ENCODE measurements at regions not wholly inside any gene's neighbourhood (a gene's known extent, or its start where the extent isn't known, plus 50 kb on each side); places are given as distances from the start of the nearest gene placed in this dataset.

DNA sequence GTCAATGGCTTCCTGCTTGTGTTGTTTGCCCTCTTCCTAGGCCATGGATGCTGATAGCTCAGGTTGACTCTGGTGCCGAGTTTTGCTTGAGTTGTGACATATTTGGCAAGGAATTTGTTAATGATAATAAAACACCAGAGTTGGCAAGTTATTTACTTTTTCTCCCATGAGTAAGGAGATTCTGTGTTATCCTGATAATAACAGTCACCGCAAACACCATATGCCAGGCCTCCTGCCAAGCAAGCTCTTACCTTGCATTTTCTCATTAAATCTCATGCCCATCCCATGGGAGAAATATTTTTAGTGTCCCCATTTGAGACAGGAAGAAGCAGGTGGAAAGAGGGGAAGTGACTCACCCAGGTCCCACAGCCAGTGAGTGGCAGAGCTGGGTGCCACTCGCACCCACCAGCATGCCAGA lies 67.4 kb upstream of the CLCN4 start:
- H3K9me3 ChIP-seq = no peaks in the 10 kb centered on the region
- Mint-ChIP-seq H3K4me3 (ENCODE audit: unreplicated experiment) (no peak overlapping the region), H3K27me3 (ENCODE audit: insufficient read depth, unreplicated experiment) (no peaks in the 10 kb centered on the region), H3K36me3 (ENCODE audit: insufficient read depth, unreplicated experiment) (peaks cover 17% of the 10 kb centered on the region), H3K4me1 (ENCODE audit: low read depth, unreplicated experiment) (no peaks in the 10 kb centered on the region), H3K27ac (ENCODE audit: unreplicated experiment) (no peak overlapping the region), H3K9me3 (ENCODE audit: unreplicated experiment) (no peaks in the 10 kb centered on the region)
- no TSS peak for BruUV-seq (replicated peaks)
- TF ChIP-seq, protein P1, sequence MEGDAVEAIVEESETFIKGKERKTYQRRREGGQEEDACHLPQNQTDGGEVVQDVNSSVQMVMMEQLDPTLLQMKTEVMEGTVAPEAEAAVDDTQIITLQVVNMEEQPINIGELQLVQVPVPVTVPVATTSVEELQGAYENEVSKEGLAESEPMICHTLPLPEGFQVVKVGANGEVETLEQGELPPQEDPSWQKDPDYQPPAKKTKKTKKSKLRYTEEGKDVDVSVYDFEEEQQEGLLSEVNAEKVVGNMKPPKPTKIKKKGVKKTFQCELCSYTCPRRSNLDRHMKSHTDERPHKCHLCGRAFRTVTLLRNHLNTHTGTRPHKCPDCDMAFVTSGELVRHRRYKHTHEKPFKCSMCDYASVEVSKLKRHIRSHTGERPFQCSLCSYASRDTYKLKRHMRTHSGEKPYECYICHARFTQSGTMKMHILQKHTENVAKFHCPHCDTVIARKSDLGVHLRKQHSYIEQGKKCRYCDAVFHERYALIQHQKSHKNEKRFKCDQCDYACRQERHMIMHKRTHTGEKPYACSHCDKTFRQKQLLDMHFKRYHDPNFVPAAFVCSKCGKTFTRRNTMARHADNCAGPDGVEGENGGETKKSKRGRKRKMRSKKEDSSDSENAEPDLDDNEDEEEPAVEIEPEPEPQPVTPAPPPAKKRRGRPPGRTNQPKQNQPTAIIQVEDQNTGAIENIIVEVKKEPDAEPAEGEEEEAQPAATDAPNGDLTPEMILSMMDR (IDR thresholded peaks at IDR 0.05; ENCODE audit: insufficient read depth in 1 of 2, low read depth in 1 of 2, low read length in 1 of 2, severe bottlenecking in 1 of 2, unreplicated experiment in 1 of 2) = no peak
- no peaks in the 10 kb centered on the region for H3K4me1 ChIP-seq
- H3K4me3 ChIP-seq (ENCODE audit: low read depth, low read length) = no peak overlapping the region
- H3K27me3 ChIP-seq (replicated peaks; ENCODE audit: control insufficient read depth, insufficient read depth, low read length) = no peaks in the 10 kb centered on the region
- POLR2A ChIA-PET = no interaction called here
- H3K36me3 ChIP-seq (ENCODE audit: control insufficient read depth, insufficient read depth, low read length) = no peaks in the 10 kb centered on the region
- DNase-seq = no peak
- intact Hi-C loops (cut with micrococcal nuclease; ENCODE audit: unreplicated experiment) = no loop called here
- CTCF ChIA-PET = no interaction called here

- no peaks in the 10 kb centered on the region for H3K36me3 ChIP-seq (ENCODE audit: control insufficient read depth, insufficient read depth, low read length)
- intact Hi-C loops (cut with micrococcal nuclease; ENCODE audit: unreplicated experiment) = no loop called here
- ChIA-PET CTCF (interaction anchor here (0.6 kb wide), 1 partner anchor 14 kb away, joined by 3 read pairs; no protein-coding TSS in a partner anchor), POLR2A (no interaction called here)
- TF ChIP-seq, protein P1 (IDR thresholded peaks at IDR 0.05; ENCODE audit: insufficient read depth in 1 of 2, low read depth in 1 of 2, low read length in 1 of 2, severe bottlenecking in 1 of 2, unreplicated experiment in 1 of 2) = no peak
- peaks cover 2% of the 10 kb centered on the region for H3K4me1 Mint-ChIP-seq (ENCODE audit: low read depth, unreplicated experiment)
- no peaks in the 10 kb centered on the region for H3K9me3 Mint-ChIP-seq (ENCODE audit: unreplicated experiment)
- DNase-seq = no peak
- no peaks in the 10 kb centered on the region for H3K27me3 ChIP-seq (replicated peaks; ENCODE audit: control insufficient read depth, insufficient read depth, low read length)
- peaks cover 17% of the 10 kb centered on the region for H3K36me3 Mint-ChIP-seq (ENCODE audit: insufficient read depth, unreplicated experiment)
- no peaks in the 10 kb centered on the region for H3K27me3 Mint-ChIP-seq (ENCODE audit: insufficient read depth, unreplicated experiment)
- no peak overlapping the region for H3K4me3 ChIP-seq (ENCODE audit: low read depth, low read length)
- no peaks in the 10 kb centered on the region for H3K9me3 ChIP-seq
- H3K27ac Mint-ChIP-seq (ENCODE audit: unreplicated experiment) = no peak overlapping the region
- H3K4me3 Mint-ChIP-seq (ENCODE audit: unreplicated experiment) = no peak overlapping the region
- BruUV-seq (replicated peaks) = no TSS peak
- H3K4me1 ChIP-seq = peaks cover 8% of the 10 kb centered on the region
These were observed 66.5 kb upstream of the CLCN4 start for GRCh38 chrX:10090319-10090718.

- ChIA-PET CTCF (interaction anchor here (1.4 kb wide), 1 partner anchor 25 kb away, joined by 4 read pairs; no protein-coding TSS in a partner anchor), POLR2A (no interaction called here)
- Mint-ChIP-seq H3K9me3 (ENCODE audit: unreplicated experiment) (no peaks in the 10 kb centered on the region), H3K27ac (ENCODE audit: unreplicated experiment) (no peak overlapping the region), H3K27me3 (ENCODE audit: insufficient read depth, unreplicated experiment) (no peaks in the 10 kb centered on the region), H3K4me1 (ENCODE audit: low read depth, unreplicated experiment) (peaks cover 6% of the 10 kb centered on the region), H3K4me3 (ENCODE audit: unreplicated experiment) (no peak overlapping the region), H3K36me3 (ENCODE audit: insufficient read depth, unreplicated experiment) (peaks cover 36% of the 10 kb centered on the region)
- no peak for DNase-seq
- Histone ChIP-seq H3K4me1 (peaks cover 13% of the 10 kb centered on the region), H3K4me3 (ENCODE audit: low read depth, low read length) (no peak overlapping the region), H3K27me3 (replicated peaks; ENCODE audit: control insufficient read depth, insufficient read depth, low read length) (no peaks in the 10 kb centered on the region), H3K9me3 (no peaks in the 10 kb centered on the region), H3K36me3 (ENCODE audit: control insufficient read depth, insufficient read depth, low read length) (no peaks in the 10 kb centered on the region)
- no TSS peak for BruUV-seq (replicated peaks)
- intact Hi-C loops (cut with micrococcal nuclease; ENCODE audit: unreplicated experiment) = no loop called here
- TF ChIP-seq, protein P1 (IDR thresholded peaks at IDR 0.05; ENCODE audit: insufficient read depth in 1 of 2, low read depth in 1 of 2, low read length in 1 of 2, severe bottlenecking in 1 of 2, unreplicated experiment in 1 of 2) = no peak
These were observed 61.5 kb upstream of the CLCN4 start for GRCh38 chrX:10095246-10095645.

Measured in Caco-2 (cell line).